Immature natural killer cell (primary cell): ENCODE measurements at regions not wholly inside any gene's neighbourhood (a gene's known extent, or its start where the extent isn't known, plus 50 kb on each side); places are given as distances from the start of the nearest gene placed in this dataset.

Source experiments
- DNase-seq, 3 donors: peaks; one replicate each; pipeline ENCODE4 v3.0.0; 2022; ENCODE audit warnings: mixed read lengths in 1 of 3
- H3K27ac Mint-ChIP-seq, 6 donors: one replicate each; pipeline ENCODE4 v1.8.0; 2020; ENCODE audit warnings: mixed read lengths in 6 of 6, mild to moderate bottlenecking in 5 of 6, inconsistent platforms in 4 of 6, moderate library complexity in 3 of 6
- H3K27me3 Mint-ChIP-seq, 3 donors: one replicate each; pipeline ENCODE4 v1.8.0; 2020 to 2021; ENCODE audit warnings: low read depth in 3 of 3, mild to moderate bottlenecking in 3 of 3, mixed read lengths in 3 of 3, moderate library complexity in 3 of 3, inconsistent platforms in 1 of 3
- H3K36me3 Mint-ChIP-seq, 3 donors: one replicate each; pipeline ENCODE4 v1.8.0; 2020; ENCODE audit warnings: mixed read lengths in 3 of 3, inconsistent platforms in 2 of 3, mild to moderate bottlenecking in 2 of 3
- H3K4me1 Mint-ChIP-seq, 2 donors: one replicate each; pipeline ENCODE4 v1.8.0; 2020; ENCODE audit warnings: inconsistent platforms in 2 of 2, mild to moderate bottlenecking in 2 of 2, mixed read lengths in 2 of 2, moderate library complexity in 1 of 2
- H3K4me3 Mint-ChIP-seq, 5 donors: one replicate each; pipeline ENCODE4 v1.8.0; 2020; ENCODE audit warnings: mild to moderate bottlenecking in 5 of 5, mixed read lengths in 5 of 5, inconsistent platforms in 3 of 5, moderate library complexity in 3 of 5
- H3K9me3 Mint-ChIP-seq, 6 donors: one replicate each; pipeline ENCODE4 v1.8.0; 2020; ENCODE audit warnings: mild to moderate bottlenecking in 6 of 6, mixed read lengths in 6 of 6, inconsistent platforms in 4 of 6, moderate library complexity in 3 of 6

DNA sequence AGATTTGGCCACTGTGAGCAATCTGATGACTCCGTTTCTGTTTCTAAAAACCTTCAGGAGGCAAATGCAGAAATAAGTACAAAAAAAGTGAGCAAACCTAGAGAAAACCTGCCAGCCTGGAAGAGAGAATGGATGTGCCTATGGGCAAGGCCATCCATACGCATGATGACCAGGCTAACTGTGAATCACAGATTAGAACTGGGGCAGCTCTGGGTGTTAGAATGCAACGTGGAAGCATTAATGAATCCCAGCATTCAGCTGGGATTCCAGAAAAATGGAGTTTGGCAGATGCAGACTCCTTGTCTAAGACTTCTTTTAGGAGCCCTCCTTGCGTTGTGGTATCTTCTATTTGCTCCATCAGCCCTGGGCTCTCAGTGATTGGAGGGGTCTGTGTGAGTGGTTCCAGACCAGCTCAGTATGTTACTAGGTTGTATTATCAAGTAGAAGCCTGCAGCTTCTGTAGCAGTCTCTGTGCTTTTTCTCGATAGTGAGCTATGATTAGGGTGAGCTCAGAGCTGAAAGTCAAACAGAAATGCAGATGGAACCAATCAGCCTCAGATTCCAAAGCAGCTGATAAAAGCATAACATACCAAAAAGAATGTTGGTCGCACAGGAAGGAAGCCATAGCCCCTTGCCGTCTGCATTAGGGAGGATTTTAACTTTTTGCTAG, 154.0 kb downstream of the PSMG1 start:
- H3K27me3 Mint-ChIP-seq = peaks cover 3 to 10% (median 8%) of the 10 kb centered on the region in 3 donors
- DNase-seq = no peak
- H3K27ac Mint-ChIP-seq = no peak overlapping the region
- H3K9me3 Mint-ChIP-seq = no peaks in the 10 kb centered on the region
- H3K4me3 Mint-ChIP-seq = no peak overlapping the region
- H3K36me3 Mint-ChIP-seq = peaks cover 0 to 3% (median 0%) of the 10 kb centered on the region in 3 donors
- H3K4me1 Mint-ChIP-seq = no peaks in the 10 kb centered on the region

DNA sequence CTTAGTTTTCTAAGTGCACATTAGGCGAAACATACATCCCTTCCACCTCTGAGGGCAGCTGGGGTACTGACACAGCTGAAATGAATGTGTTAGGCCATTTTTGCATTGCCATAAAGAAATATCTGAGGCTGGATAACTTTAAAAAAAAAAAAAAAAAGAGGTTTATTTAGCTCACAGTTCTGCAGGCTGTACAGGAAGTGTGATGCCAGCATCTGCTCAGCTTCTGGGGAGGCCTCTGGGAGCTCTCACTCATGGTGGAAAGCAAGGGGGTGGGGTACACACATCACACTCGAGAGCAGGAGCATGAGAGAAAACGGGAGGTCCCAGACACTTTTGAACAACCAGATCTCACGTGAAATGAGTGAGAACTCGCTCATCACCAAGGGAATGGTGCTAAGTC, 158.1 kb downstream of the PSMG1 start:
- H3K27ac Mint-ChIP-seq = no peak overlapping the region
- H3K27me3 Mint-ChIP-seq = peaks cover under 1 to 5% (median 3%) of the 10 kb centered on the region in 3 donors
- H3K4me3 Mint-ChIP-seq = no peak overlapping the region
- H3K9me3 Mint-ChIP-seq = no peaks in the 10 kb centered on the region
- no peak for DNase-seq
- peaks cover 0 to 3% (median 0%) of the 10 kb centered on the region in 3 donors for H3K36me3 Mint-ChIP-seq
- H3K4me1 Mint-ChIP-seq = peaks cover 5 to 9% of the 10 kb centered on the region in 2 donors

DNA sequence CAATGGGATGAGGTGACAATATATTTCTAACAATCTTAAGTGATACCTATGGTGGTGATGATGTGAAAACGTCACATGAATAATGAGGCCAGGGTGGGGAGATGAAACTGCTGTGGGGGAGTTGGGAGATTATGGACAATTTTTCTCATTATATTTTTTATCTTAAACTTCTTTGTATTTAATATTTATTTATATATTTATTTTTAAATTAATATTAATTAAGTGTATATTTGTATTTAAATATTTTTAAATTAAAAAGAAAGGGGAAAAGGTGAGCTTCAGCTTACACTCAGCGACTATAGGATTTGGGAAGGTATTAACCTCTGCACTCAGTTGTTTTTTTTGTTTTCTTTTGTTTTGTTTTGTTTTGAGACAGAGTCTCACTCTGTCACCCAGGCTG, 158.7 kb downstream of the PSMG1 start:
- DNase-seq = no peak
- H3K9me3 Mint-ChIP-seq = no peaks in the 10 kb centered on the region
- no peak overlapping the region for H3K27ac Mint-ChIP-seq
- H3K36me3 Mint-ChIP-seq = peaks cover 0 to 3% (median 0%) of the 10 kb centered on the region in 3 donors
- H3K4me1 Mint-ChIP-seq = peaks cover 5 to 9% of the 10 kb centered on the region in 2 donors
- no peak overlapping the region for H3K4me3 Mint-ChIP-seq
- peaks cover 3 to 5% (median 4%) of the 10 kb centered on the region in 3 donors for H3K27me3 Mint-ChIP-seq

DNA sequence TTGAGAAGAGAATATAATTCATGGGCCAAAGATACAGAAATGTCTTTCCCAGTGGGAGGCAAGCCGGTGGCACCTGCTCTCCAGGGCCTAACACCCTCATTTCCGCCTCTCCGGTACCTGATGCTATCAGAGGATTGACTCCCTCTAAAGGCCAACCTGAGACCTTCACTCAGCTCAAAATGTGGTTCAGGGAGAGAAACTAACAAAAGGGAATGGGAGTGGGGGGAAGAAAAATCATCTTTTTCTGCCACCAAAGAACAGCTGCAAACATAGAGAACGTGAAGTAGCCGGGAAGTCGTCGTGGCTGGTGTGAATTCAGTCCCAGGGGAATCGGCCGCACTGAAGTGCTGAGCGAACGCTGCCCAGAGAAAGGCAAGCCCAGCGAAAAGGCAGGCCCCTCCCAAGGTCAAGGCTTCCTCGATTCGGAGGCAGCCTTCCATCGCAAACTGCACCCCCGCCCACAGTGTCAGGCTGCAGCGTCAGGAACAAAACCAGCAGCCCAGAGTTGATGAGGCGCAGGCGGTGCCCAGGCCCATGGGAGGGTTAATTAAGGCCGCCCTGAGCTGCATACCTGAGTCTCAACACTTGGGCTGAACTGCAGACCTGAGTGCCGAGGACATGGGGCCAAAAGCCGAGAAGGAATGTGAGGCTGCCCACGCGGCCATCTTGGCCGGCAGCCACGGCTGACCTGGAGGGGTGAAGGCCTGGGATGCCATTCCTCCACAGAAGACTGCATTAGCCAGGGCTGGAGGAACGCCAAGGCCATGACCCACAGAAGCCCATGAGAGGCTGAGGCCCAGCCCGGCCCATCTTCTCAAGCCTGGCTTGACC, 160.2 kb downstream of the PSMG1 start:
- Mint-ChIP-seq H3K4me3 (no peak overlapping the region), H3K9me3 (no peaks in the 10 kb centered on the region), H3K4me1 (peaks cover 5 to 9% of the 10 kb centered on the region in 2 donors), H3K27me3 (peaks cover 3 to 5% (median 4%) of the 10 kb centered on the region in 3 donors), H3K27ac (no peak overlapping the region), H3K36me3 (peaks cover 0 to 3% (median 0%) of the 10 kb centered on the region in 3 donors)
- no peak for DNase-seq

DNA sequence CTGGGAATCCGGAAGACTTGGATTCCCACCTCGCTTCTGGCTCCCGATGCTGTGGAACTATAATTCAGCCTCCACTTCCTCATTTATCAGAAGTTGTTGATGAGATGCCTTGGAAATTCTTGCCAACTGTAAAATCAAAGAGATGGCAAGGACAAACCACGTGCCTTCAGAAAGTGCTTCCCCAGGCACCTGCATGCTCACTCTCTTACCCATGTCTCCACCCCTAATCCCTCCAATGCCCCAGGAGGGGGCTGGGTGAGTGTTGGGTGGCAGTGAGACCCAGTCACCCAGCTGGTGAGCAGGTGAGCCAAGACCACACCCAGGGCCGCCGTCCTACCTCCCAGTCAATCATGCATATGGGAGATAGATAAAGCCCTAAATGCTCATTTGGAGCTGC, 160.8 kb downstream of the PSMG1 start:
- no peak for DNase-seq
- H3K9me3 Mint-ChIP-seq = no peaks in the 10 kb centered on the region
- H3K36me3 Mint-ChIP-seq = peaks cover 0 to 3% (median 0%) of the 10 kb centered on the region in 3 donors
- peaks cover 3 to 5% (median 4%) of the 10 kb centered on the region in 3 donors for H3K27me3 Mint-ChIP-seq
- H3K4me1 Mint-ChIP-seq = peaks cover 5 to 9% of the 10 kb centered on the region in 2 donors
- H3K27ac Mint-ChIP-seq = no peak overlapping the region
- no peak overlapping the region for H3K4me3 Mint-ChIP-seq

DNA sequence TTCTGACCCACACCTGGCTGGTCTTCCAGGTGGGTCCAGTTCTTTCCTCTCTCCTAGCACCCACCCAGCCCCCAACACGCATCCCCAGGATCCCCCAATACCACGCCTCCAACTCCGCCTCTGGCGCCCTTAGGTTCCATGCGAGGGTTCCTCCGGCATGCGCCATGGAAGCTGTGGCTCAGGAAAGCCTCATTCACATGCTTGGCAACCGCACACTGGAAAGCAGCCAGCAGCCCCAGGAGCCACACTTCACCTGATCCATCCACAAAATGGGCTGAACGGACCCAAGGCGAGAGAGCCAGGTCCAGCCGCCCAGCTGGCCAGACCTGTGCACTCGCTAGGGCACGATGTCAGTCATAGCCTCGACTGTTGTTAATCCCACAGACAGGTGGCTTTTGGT, 161.2 kb downstream of the PSMG1 start:
- no peak overlapping the region for H3K4me3 Mint-ChIP-seq
- H3K27me3 Mint-ChIP-seq = peaks cover 3 to 5% (median 4%) of the 10 kb centered on the region in 3 donors
- peaks cover 0 to 3% (median 0%) of the 10 kb centered on the region in 3 donors for H3K36me3 Mint-ChIP-seq
- no peak overlapping the region for H3K27ac Mint-ChIP-seq
- no peaks in the 10 kb centered on the region for H3K9me3 Mint-ChIP-seq
- no peak for DNase-seq
- H3K4me1 Mint-ChIP-seq = peaks cover 6 to 13% of the 10 kb centered on the region in 2 donors

DNA sequence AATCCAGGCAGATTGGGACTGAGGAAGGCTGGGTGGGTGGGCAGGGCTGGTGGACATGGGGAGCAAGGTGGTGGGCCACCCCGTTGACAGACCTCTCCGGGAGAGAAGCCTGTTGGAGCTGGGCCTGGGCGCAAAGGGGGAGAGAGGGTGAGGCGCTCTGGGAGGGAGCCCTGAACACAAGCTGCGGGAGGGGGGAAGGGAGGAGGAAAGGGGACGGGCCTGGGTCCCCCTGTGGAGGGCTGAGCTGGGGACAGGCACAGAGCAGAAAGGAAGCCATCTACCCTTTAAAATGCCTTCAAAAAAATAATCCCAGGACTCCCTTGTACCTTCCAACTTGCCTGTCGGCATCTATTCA, 161.8 kb downstream of the PSMG1 start:
- H3K4me1 Mint-ChIP-seq = peaks cover 9 to 17% of the 10 kb centered on the region in 2 donors
- DNase-seq = no peak
- H3K36me3 Mint-ChIP-seq = peaks cover 0 to 3% (median 0%) of the 10 kb centered on the region in 3 donors
- no peak overlapping the region for H3K4me3 Mint-ChIP-seq
- no peak overlapping the region for H3K27ac Mint-ChIP-seq
- H3K27me3 Mint-ChIP-seq = peaks cover 0 to 5% (median 5%) of the 10 kb centered on the region in 3 donors
- no peaks in the 10 kb centered on the region for H3K9me3 Mint-ChIP-seq

DNA sequence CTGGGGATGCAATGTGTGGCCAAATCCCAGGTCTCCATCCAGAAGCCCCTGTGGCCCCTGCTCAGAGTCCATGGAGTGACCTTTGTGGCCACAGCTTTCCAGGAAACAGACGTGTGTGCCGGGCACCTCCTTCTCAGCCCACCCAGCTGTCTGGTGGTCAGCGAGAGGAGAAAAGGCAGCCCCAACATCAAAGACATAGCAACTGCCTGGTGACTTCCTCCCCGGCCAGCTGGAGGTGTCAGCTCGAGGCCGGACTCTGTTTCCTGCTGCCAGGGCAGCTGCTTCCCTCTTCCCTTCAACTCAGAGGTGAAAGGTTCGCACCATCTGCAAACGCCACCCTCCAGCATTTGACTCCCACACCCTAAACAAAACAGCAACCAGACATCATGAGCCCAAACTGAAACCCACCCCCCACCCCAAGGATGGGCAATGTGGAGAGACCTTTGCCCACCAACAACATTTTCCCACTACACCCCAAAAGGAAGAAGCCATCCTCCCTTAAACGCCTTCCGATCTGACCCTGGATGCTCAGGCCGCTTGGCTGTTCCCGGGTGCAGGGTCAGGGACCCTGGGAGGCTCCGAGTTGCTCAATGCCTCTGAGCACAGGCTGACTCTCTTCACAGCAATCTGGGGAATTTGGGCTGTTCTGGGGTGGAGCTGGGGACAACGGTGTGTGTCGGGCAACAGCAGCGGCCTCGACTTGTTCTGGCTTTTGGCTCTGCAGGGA, 162.3 kb downstream of the PSMG1 start:
- Mint-ChIP-seq H3K9me3 (no peaks in the 10 kb centered on the region), H3K4me3 (peak overlapping the region in 1 of 5 donors; percentile 64), H3K27ac (peak overlapping the region in 1 of 6 donors; percentile 55), H3K27me3 (peaks cover 0 to 7% (median 5%) of the 10 kb centered on the region in 3 donors), H3K4me1 (peaks cover 9 to 17% of the 10 kb centered on the region in 2 donors), H3K36me3 (no peaks in the 10 kb centered on the region)
- DNase-seq = peak in 1 of 3 donors; percentile 3

DNA sequence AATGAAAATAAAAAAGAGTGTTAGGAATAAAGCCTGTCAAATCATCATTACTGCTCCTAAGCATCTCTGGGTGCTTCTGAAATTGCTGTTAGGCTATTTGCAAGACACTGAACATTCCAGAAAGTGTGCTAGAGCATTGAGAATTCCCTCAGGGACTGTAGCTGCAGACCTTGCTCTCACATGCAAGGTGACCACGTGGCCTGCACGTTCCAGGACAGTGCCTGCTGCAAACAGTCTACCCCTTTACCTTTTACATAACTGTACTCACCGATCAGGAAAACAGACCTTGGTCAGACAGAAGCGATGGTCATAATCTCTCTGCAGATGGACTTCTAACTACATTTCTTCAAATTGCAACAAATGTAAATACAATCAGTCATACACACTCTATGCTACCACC, 164.5 kb downstream of the PSMG1 start:
- DNase-seq = no peak
- H3K4me3 Mint-ChIP-seq = no peak overlapping the region
- H3K4me1 Mint-ChIP-seq = peaks cover 9 to 17% of the 10 kb centered on the region in 2 donors
- no peaks in the 10 kb centered on the region for H3K36me3 Mint-ChIP-seq
- peaks cover 0 to 7% (median 6%) of the 10 kb centered on the region in 3 donors for H3K27me3 Mint-ChIP-seq
- H3K27ac Mint-ChIP-seq = no peak overlapping the region
- H3K9me3 Mint-ChIP-seq = no peaks in the 10 kb centered on the region

DNA sequence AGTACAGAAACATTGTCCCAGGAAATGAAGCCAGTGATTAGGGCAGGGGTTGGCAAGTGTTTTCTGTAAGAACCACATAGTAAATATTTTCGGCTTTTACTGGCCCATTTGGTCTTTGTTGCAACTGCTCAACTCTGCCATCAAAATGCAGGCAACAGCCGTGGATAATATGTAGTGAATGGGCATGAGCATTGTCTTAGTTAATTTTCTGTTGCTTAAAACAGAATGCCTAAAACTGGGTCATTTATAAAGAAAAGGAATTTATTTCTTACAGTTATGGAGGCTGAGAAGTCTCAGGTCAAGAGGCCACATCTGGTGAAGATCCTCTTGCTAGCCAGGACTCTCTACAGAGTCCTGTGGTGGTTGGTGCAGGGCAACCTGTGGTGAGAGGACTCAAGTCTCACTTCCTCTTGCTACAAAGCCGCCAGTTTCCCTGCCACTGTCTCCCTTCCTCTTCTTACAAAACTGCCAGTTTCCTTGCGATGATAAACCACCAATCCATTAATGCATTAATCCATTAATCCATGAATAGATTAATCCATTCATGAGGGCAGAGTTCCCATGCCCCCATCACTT, 166.4 kb downstream of the PSMG1 start:
- Mint-ChIP-seq H3K4me1 (peaks cover 9 to 17% of the 10 kb centered on the region in 2 donors), H3K9me3 (no peaks in the 10 kb centered on the region), H3K27me3 (peaks cover 0 to 7% (median 6%) of the 10 kb centered on the region in 3 donors), H3K4me3 (no peak overlapping the region), H3K27ac (no peak overlapping the region), H3K36me3 (no peaks in the 10 kb centered on the region)
- no peak for DNase-seq

DNA sequence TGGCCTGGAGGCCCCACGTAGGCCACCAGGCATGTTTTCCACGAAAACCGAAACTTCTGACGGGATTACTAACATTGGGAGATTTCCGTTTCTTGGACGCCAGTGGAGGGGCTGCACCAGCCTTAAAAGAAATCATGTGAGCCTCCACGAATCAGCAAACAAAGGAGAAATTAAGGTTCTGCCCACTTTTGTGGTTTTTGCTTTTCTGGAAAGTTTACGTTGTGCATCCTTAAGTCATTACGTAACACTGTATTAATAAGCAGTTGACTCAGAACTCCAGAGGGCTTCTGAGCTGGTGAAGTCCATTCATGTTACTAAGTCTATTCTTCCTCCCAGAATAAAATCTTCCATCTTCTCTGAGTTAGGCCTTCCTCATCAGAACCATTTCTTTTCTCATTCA, 168.5 kb downstream of the PSMG1 start:
- no peak for DNase-seq
- no peak overlapping the region for H3K27ac Mint-ChIP-seq
- no peak overlapping the region for H3K4me3 Mint-ChIP-seq
- peaks cover 4 to 7% of the 10 kb centered on the region in 2 donors for H3K4me1 Mint-ChIP-seq
- H3K9me3 Mint-ChIP-seq = no peaks in the 10 kb centered on the region
- no peaks in the 10 kb centered on the region for H3K36me3 Mint-ChIP-seq
- H3K27me3 Mint-ChIP-seq = peaks cover 0 to 7% (median 6%) of the 10 kb centered on the region in 3 donors

DNA sequence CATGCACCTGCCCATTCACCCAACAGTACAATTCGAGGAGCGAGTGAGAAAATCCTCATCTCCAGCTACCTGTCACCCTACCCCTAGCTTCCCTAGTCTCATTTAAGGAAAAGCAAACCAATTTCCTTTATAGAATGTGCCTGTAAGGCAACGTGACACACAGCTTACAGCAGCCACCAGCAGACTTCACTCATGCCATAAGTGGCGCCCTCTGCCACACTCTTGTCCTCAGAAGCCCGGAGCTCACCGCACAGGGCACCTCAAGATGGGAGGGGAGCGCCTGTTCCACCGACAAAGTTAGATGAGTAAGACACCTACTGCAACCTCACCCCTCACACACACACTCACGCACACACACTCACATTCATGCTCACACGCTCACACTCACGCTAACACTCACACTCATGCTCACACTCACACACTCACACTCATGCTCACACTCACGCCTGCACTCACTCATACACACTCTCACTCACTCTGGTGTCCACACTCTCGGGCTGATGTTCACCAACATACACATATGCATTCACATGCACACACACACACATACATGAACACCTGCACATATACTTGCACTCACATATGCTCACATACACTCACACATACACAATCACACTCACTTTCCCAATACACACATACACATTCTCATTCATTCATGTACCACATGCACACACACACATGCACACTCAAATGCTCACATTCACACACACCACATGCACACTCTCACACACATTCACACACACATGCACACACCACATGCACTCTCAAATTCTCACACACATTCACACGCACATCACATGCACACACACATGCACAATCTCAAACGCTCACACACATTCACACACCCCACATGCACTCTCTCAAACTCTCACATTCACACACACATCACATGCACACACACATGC, 170.7 kb downstream of the PSMG1 start:
- Mint-ChIP-seq H3K9me3 (no peaks in the 10 kb centered on the region), H3K27me3 (peaks cover 2 to 9% (median 6%) of the 10 kb centered on the region in 3 donors), H3K27ac (no peak overlapping the region), H3K36me3 (no peaks in the 10 kb centered on the region), H3K4me3 (no peak overlapping the region), H3K4me1 (peaks cover 4 to 7% of the 10 kb centered on the region in 2 donors)
- DNase-seq = no peak

DNA sequence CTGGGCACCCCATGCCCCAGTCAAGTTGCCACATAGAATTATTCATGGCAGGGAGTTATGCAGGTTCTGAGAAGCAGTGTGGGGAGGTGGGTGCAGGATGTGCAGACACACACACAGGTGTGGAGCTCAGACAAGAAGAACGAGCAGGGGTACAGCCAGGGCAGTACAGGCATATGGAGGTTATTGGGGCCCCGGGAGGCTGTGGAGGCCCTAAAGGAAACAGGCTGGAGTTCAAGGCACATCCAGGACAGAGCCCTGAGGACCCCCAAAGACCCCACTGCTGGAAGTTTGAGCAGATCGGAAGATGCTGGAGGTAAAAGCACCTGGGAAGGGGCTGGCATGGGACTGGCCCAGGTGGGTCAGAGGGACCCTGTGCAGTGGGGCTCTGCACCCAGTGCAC, 171.3 kb downstream of the PSMG1 start:
- H3K36me3 Mint-ChIP-seq = no peaks in the 10 kb centered on the region
- peaks cover 2 to 9% (median 6%) of the 10 kb centered on the region in 3 donors for H3K27me3 Mint-ChIP-seq
- DNase-seq = no peak
- no peaks in the 10 kb centered on the region for H3K9me3 Mint-ChIP-seq
- peaks cover 2% of the 10 kb centered on the region in 2 donors for H3K4me1 Mint-ChIP-seq
- H3K27ac Mint-ChIP-seq = no peak overlapping the region
- H3K4me3 Mint-ChIP-seq = no peak overlapping the region
